ENCODE measurements at regions not wholly inside any gene's neighbourhood (a gene's known extent, or its start where the extent isn't known, plus 50 kb on each side); places are given as distances from the start of the nearest gene placed in this dataset.
A peak's percentile ranks its signal among the peaks of the same experiment; 100 is the strongest.
"Not testable (repeated sequence)": the region's sequence is repeated elsewhere in the genome, so short reads cannot be mapped to it uniquely, and the experiment has no call there.

DNA sequence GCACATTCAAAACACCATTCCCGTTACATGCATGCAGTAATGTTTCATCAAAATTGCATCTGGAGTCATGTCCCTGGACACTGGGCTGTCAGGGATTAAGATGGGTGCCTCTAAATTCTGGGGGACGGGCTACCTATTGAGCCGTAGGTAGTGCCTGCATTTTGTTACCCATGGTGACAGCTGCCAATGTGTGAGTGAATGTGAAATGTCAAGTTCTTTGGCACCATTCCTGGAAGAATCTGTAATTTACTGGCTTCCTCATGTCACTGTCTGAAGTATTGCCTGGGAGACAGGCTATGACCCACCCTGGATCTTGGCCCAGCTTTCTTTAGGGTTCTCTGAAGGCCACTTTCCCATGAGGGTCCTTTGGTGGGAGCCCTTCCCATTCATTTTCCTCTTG is 266.1 kb downstream of the TSHZ3 start:
- DNase-seq = no peak

GRCh38 chr19:31075146-31075655 is 274.0 kb downstream of the TSHZ3 start:
- DNase-seq = no peak

DNA sequence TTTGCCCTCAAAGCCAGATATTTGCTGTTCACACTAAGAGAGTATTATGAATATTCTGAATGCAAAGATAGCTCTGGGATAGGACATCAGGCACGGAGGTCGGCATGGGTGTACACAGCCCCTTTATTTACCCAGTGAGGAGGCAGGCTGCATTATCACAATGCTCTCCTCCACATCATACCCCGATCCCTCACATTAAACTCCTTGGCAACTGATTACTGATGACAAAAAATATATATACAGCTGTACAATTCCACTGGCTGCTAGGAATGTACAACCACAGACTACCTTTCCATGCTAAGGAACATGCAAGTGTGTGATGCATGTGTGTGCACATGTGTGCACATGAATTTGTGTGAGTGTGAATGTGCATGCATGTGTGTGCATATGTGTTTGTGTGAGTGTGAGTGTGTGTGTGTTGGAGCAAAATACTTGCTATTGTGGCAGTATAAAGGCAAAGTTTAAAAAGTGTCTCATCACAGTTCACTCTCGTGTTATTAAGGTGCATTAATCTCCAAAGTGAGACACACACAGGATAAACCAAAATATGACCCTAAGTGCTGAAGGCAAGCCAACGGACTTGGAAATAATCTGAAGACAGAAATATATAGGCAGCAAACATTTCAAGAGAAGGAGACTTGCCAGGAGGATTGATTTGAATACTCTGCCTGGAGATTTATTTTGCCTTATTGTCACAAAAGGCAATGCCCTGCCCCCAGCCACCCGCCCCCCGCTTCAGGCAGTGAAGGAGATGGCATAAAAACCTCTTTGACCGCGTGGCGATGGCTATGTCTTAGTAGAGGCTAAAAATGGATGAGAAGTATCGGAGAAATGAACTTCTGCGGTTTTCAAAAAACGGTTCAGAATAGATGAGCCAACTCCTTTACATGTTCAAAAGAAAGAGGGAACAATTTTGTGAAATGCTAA is 274.8 kb downstream of the TSHZ3 start:
- DNase-seq = no peak

DNA sequence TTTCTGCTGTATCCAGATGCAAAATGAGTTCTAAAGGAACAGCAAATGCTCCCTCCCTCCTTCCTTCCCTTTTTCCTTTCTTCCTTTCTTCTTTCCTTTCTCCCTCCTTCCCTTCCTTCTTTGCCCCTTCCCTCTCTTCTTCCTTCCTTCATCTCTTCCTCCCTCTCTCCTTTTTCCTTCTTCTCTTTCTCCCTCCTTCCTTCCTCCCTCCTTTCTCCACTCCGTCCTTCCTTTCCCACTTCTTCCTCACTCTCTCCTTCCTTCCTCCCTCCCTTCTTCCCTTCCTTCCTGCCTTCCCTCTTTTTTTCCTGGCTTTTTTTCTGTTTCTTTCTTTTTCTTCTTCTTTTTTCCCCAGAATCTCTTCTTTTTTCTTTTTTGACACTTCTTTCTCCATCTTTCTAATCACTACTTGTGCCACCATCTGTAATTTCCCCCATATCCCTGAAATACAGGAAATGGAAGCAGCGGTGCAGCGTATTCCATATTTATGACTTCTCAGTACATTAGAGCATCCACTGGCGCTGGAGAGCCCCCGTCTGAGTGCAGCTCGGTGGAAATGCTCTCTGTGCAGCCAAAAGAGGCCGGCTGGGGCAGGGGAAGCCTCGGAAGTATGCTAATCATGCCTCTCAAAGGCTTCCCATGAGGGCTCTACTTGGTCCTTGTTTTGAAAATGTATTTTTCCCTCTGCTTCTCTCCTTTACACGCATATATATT is 275.6 kb downstream of the TSHZ3 start:
- DNase-seq = no peak

DNA sequence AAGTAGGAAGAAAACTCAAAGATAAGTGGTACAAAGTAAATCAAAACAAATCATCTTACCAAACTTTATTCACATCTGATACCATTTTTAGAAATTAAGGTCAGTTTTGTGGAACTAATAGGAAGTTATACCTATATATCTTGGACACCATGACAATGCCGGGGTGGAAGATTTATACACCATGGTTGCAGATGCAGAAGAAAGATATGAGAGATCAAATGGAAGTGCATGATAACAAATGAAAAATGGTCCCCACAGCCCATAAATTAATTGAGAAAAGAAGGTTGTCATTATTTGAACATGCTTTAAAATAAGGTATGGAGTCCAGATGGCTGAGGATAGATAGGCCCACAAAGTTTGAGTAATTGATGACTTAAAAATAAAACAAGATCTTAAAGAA is 276.8 kb downstream of the TSHZ3 start:
- DNase-seq = no peak

GRCh38 chr19:31071136-31071855 is 277.9 kb downstream of the TSHZ3 start:
- DNase-seq = no peak

DNA sequence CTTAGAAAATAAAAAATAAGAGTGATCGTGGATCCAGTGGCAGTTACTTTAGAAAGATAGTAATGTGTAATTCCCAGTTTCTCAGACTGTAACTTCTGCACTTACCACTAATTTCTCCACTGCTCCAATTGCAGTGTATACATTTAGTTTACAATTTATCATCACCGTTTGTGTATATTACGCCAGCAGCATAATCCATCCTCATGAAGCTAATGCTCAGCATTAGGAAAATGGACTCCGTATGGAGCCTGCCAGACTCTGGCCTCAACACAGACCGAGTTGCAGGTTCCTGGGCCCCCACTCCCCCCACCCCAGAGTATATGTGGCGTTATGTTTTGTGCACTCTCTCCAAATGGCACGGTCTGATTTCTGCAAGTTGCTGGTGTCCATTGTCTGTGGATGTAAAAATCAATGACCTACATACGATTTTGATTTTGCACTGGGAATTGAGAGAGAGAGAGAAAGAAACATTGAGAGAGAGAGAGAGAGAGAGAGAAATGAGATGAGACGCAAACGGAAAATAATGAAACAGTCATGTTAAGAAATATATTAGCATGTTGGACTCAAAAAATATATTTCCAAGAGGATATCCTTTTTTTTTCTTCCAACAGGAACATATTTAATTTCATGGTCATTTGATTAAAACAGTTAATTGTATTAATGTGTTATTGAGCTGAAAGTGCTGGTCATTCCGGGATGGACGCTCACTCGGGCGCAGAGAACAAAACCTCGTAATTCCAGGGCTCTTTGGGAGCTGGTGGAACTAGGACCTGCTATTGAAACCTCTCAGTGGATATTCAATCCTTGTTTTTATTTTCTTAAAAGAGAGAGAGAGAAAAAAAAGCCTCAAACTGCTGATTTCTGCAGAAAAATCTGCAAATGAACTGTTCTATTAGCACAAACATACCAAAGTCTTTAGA is 278.8 kb downstream of the TSHZ3 start:
- DNase-seq = no peak

DNA sequence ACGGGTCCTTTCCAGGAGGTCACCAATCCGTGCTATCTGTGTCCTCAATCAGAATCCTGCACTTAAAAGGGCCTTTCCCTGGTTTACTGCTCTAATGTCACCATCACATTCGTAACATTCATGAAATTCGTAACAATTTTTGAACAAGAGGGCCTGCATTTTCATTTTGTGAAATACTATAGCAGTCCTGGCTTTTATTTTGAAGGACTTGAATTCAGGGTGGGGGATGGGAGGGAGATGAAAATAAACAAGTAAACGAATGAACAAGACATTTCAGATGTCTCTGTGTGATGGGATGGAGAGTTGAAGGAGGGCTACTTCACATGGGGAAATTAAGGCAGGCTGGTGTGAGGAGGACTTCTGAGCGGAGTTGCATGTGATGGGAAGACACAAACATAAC is 281.0 kb downstream of the TSHZ3 start:
- no peak for DNase-seq

- DNase-seq = peak; percentile 78
These were observed 282.9 kb downstream of the TSHZ3 start for GRCh38 chr19:31066385-31066784.

GRCh38 chr19:31064491-31064890 is 284.7 kb downstream of the TSHZ3 start:
- no peak for DNase-seq

GRCh38 chr19:31058676-31059340 is 290.4 kb downstream of the TSHZ3 start:
- DNase-seq = no peak

GRCh38 chr19:31057476-31057875 is 291.8 kb downstream of the TSHZ3 start:
- DNase-seq = no peak

- no peak for DNase-seq
These were observed 293.8 kb downstream of the TSHZ3 start for GRCh38 chr19:31055454-31055853.

GRCh38 chr19:31054430-31054829 is 294.8 kb downstream of the TSHZ3 start:
- peak; percentile 71 for DNase-seq

GRCh38 chr19:31049431-31049830 is 299.8 kb downstream of the TSHZ3 start:
- DNase-seq = no peak

DNA sequence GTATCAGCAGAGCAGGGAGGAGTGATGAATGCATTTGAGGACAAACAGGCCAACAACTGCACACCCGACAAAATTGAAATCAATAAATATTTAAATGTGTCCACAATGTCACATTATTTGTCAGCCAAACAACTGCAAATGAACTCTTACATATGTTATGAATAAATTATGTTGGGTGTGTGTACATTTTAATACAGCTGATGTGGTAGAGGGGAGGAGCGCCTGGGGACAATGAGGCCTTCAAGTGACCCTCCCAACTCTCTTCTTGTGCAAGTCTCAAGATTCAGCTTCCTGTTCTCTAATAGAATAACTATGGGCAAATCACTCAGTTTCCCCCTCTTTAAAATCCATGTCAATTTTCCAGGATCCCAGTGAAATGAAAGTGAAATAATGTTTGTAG is 303.2 kb downstream of the TSHZ3 start:
- no peak for DNase-seq

DNA sequence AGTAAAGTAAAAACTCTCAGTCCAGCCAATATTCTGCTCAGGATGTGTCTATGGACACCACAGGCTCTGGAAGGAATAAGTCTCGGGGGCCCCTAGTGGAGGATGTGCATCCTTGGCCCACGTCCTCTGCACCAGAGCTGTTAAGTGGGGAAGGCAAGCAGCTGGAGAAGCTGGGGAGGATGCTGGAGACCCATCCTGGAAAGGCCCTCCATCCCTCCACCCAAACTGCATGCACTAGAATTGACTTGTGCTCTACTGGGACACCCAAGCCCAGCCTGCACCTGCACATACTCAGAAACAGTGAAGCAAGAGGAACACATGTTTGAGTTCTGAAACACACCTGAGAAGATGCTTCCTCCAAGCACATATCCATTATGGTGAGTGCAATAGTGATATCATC is 307.8 kb downstream of the TSHZ3 start:
- DNase-seq = no peak

DNA sequence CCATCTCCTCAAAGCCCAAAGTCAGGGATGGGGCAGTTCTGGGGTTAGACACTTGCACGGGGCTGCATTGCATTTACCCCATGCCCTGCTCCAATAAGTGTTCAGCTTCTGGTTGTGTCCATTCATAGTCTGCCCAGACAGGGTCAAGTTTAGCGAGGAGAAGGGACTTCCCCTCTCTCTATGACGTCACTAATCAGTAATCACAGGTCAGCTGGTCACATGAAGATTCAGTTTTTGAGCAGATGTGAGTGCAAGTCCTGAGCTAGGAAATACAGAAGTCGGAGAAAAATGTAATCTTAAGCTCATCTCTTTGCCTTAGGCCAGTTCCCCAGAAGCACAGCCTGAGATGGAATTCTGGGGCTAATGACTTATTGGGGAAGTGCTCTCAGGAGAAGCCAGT is 310.1 kb downstream of the TSHZ3 start:
- no peak for DNase-seq

DNA sequence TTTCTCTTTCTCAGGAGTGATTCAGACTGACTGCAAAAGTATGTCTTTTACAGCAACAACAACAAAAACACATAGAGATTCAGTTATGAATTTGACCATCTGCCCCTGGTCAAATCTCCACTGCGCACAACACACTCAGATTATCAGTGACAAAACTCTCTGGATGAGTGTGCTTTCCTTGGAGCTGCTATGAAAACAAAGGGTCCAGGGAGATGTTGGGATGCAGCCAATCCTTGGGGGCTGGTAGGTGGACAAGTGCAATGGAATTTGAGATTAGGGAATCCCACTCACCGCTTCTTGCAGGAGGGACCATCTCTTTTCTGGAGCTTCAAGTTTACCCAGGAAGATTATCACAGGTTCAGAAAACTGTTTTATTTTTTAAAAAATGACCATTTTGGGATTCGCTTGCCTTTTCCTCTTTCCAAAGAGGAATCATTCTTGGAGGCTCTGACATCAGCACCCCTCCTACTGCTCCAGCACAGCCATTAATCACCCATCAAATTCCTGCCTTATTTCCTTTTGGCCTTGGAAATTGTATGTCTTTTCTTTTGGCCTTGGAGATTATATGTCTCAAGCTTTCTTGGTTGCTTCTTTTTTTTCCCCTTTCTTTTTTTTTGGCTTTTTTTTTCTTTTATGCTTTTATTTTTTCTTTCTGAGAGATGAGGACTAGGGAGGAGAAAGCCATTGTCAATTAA is 311.8 kb downstream of the TSHZ3 start:
- no peak for DNase-seq

GRCh38 chr19:31031455-31031854 is 317.8 kb downstream of the TSHZ3 start:
- not testable (repeated sequence) for DNase-seq

DNA sequence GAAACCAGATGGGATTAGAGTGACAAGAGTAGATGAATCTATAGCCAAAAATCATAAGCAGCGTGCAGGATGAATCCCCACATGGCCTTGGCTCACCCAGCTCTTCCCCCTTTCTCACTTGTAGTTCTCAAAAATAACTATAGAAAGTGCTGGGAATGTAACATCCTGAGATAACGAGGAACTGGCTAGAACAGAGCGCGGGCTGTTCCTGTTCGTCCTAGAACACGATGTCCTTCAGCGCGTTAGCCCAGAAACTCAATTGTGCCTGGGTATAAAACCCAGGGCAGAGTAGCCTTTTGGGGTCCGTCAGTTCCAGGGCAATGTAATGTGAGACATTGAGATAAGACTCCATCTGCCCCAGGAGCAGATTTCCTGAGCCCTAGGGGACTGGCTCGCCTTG is 326.2 kb downstream of the TSHZ3 start:
- DNase-seq = no peak

Data from EL (cell line).